Activated CD4-positive, CD25-positive, alpha-beta regulatory T cell (primary cell): ENCODE measurements at regions not wholly inside any gene's neighbourhood (a gene's known extent, or its start where the extent isn't known, plus 50 kb on each side); places are given as distances from the start of the nearest gene placed in this dataset.

Experiments
- DNase-seq, 4 experiments: peaks; one replicate each; lab custom pipeline; 2025; lab: John Stamatoyannopoulos, UW

DNA sequence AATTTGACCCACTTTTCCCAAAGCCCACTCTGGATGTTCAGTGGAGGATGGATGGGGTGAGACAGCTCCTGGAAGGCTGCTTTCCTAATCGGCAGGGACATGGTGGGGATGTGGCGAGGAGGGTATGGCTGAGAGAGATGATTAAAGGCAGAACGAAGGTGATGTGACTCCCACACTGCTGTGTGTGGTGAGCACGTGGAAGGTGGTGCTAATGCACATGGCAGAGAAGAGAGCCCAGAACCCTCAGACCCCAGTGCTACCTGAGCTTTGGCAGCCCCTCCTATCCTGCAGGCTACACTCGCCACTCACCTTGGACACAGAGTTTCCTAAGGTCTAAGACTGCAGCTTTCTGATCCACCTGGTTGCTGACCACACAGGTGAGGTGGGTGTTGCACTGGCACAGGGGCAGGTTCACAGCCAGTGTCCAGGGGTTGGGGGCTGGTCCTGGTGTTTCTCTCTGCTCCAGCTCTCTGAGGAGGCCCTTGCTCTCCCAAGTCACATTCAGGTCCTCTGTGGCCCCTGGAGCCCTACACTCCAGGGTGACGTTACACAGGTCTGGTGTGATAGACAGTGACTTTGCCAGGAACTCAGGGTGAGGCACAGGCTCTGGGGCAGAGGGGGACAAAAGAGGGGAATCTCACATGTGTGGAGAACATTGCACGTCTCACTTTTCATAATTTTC is 151.4 kb upstream of the ETV3 start:
- no peak for DNase-seq

GRCh38 chr1:157288996-157289395 is 150.8 kb upstream of the ETV3 start:
- no peak for DNase-seq

GRCh38 chr1:157288492-157288891 is 150.3 kb upstream of the ETV3 start:
- no peak for DNase-seq

GRCh38 chr1:157288006-157288405 is 149.8 kb upstream of the ETV3 start:
- DNase-seq, result no peak

DNA sequence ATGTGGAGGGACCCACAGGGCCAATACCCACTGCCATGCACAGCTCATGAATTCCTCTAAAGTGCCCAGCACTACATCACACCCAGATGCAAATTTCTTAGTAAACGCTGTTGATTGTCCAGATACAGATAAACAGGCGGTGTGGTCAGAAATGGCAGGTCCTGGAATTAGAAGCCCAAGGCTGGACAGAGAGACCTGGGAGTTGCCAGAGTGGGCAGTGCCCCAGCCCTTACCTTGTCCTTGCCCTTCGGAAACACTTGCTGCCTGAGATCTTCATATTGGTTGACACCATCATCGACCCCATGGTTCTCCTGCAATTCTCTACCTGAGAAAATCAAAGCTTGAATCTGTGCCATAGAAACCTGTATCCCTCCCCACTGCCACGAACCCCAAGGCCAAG is 149.3 kb upstream of the ETV3 start:
- DNase-seq, result no peak

DNA sequence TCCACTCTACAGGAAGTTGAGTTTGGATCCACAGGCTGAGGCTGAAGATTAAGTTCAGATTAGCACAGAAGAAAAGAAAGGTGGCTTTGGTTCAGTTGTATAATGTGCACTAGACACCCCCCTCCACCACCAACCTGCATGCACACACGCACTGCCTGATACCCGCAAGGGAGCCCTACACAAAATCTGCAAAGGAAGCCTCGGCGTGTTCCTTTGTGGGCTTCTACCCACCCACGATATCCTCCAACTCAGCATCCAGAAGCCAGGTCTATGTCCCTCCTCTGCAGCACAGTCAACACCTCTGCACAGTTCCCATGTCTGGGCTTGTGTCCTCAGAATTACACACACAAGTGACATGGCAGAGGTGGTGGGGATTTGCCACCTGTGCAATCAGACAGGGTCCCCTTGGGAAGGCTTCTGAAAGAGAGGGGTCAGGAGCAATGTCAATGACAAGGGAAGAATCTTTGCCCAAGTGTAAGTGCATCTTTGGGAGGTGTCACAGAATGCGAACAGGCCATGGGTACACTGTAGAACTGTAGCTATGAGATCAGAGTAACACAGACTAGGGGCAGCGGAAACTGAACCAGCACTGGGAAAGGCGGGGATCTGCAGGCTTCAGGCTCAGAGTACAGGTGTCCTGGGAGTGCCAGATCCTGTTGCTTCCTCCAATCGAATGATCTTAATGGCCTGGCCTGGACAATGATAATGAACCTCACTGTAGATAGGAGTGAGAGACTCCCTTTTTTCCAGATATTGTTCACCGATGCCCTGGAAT is 148.6 kb upstream of the ETV3 start:
- no peak for DNase-seq

GRCh38 chr1:157286096-157286495 is 147.9 kb upstream of the ETV3 start:
- DNase-seq, result no peak

DNA sequence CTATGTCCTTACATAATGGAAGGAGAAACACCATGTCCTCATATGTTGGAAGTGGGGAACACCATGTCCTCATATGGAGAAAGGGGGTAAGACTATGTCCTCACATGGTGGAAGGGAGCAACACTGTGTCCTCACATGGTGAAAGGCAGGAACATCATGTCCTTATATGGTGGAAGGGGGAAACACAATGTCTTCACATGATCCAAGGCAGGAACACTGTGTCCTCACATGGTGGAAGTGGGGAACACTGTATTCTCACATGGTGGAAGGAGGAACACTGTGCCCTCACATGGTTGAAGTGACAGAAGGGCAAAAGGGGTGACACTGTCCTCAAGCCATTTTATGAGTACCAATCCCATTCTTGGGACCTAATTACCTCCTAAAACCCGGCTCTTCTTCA is 146.3 kb upstream of the ETV3 start:
- DNase-seq, result no peak

DNA sequence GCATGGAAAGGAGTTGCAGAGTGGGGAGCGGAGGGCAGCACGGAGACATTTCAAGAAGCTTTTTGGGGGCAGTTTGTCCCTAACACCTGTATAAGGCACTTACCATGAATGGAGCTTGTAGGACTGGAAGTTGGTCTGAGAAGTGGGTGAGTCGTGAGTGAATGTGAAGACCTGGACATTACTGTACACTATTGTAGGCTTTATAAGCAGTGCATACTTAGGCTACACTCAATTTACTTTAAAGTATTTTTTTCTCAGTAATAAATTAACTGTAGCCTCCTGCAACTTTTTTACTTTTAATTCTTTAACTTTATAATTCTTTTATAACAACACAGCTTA is 141.6 kb upstream of the ETV3 start:
- no peak for DNase-seq

- DNase-seq, result no peak
These were observed 141.1 kb upstream of the ETV3 start for GRCh38 chr1:157279138-157279801.

DNA sequence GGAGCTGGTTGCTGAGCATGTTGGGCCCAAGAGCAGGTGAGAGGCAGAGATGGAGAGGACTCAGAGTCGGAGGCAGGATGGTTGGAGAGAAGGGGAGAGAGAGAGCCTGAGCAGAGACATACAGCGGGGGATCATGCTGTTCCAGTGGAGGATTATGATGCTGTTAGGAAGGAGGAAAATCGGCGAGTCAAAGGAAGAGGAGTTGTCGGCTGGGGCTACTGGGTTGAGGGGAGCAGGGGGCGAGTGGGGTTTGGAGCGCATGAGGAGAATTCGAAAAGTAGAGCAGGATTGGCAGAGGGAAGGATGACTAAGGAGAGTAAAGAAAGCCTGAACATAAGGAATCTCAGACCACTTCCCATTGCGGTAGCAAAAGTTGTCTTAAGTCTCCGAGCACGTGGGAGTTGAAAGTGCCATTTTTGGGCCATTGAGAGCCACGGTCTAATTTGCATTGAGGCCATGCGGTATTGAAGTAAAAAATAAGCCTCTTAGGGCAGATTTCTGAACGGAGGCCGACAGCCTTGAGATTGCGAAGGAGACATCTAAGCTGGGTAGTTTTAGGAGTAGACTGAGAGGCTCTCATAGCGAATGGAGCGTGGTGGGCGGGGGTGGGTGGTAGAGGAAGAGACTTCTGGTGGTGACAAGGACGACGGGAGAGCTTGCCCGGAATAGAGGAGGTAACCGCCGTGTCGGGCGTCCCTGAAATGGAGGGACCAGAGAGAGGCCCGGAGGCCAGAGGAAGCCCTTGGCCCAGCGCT is 140.4 kb upstream of the ETV3 start:
- no peak for DNase-seq

DNA sequence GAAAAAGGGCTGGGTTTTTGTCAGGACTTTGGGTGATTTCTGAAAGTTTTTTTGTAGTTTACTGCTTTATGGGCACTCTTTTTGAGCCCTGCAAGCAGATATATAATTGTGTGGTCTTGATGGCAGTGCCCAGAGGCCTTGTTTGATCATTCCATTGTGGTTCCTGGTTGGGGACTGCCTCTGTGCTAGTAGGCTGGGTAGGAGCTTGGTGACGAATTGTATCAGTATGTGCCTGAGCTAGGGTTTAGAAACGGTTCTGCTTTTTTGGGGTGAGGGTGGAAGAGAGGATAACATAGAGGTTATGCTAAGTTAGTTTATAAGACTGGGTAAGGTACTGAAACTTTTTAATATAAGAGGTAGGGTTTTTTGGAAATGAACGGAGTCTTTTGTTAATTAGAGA is 139.7 kb upstream of the ETV3 start:
- DNase-seq, result no peak

- no peak for DNase-seq
These were observed 139.1 kb upstream of the ETV3 start for GRCh38 chr1:157277281-157277680.

DNA sequence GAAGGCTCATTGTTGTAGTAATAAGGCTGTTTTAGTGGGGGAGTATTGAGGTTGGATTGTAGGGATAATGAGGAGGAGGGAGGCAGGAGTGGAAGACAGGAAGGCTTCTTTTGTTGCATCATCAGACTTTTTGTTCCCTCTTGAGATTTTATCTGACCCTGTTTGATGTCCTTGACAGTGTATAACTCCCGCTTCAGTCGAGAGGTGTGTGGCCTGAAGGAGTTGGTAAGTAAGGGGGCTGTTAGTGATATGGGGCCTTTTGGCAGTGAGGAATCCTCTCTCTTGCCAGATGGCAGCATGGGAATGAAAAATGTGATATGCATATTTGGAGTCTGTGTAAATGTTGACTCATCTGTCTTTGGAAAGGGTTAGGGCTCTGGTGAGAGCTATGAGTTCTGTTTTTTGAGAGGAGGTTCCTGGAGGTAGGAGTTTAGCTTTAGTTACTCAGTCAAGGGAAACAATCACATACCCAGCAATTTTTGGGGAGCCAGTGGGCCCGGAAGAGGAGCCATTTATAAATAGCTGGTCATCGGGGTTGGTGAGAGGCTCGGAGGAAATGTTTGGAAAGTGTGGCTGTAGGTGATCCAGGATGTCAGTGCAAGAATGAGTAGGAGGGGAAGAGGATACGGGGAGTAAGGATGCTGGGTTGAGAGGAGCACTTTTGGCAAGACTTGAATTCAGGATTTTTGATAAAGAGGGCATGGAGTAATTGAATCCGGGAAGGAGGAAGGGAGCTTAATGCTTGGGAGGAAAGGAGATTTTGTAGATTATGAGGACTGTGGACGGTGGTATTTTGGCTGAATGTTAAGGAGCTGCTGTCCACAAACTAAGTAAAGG is 136.7 kb upstream of the ETV3 start:
- DNase-seq, result no peak

GRCh38 chr1:157272729-157273524 is 134.7 kb upstream of the ETV3 start:
- no peak for DNase-seq

- no peak for DNase-seq
These were observed 134.1 kb upstream of the ETV3 start for GRCh38 chr1:157272264-157272663.

DNA sequence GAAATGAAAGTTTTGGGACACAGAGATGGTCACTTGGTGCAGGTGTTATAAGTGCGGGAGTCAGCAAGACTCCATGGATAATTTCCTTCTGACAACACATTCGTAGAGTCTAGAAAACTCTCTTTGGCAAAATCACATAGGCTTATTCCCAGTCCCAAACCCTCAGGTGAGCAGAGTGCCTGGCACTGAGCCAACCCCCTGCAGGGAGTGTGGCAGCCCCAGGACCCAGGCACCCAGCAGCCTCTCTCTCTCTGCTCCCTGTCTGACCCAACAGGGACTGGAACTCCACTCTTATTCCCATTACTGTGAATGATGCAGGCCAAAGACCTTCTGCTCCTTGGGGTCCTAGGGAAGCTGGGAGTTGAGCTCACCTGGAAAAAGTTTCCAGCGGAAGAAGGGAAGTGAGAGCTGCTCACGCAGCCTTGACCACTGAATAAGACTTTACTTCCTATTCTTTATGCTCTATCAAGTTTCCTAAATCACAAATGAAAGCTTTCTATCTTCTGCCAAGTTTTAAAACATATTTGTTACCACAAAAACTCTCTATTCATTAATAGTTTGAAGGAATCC is 132.6 kb upstream of the ETV3 start:
- no peak for DNase-seq

DNA sequence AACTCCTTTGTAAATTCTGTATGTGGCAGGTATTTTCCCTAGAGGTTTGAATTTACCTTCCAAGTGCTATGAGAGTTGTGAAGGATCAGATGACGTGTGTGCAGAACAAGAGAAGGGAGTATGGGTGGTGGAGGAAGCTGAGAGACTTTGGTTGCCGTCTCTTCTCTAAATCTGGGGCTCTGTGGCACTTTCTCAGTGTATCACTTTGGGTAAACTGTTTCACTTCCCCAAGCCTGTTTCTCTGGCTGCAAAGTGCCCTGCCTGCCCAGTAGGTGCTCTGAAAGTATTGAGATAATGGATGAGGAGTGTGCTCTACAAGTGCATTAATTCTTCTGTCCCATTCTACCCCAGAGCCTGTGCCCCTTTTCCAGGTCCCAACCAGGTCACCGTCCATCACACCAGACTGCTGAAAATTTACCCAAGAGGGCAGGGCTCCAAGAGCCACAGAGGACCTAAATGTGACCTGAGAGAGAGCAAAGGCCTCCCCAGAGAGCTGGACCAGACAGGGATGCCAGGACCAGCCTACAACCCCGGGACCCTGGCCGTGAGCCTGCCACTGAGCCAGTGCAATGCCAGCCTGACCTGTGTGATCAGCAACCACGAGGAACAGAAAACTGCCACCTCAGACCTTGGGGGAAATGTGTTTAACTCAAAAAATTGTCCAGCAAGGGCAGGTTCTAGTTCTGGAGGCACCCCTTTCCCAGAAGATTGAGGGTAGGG is 131.6 kb upstream of the ETV3 start:
- no peak for DNase-seq

DNA sequence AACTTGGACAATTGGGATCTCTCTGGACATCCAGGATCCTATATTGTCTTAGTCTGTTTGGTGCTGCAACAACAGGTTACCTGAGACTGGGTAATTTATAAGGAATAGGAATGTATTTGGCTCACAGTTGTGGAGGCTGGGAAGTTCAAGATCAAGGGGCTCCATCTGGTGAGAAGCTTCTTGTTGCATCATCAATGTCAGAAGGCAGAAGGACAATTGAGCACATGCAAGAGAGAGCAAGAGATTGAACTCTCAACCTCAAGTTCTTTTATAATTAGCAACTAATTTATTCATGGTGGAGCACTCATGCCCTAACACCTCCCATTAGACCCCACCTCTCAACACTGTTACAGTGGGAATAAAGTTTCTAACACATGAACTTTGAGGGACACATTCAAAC is 124.7 kb upstream of the ETV3 start:
- no peak for DNase-seq

DNA sequence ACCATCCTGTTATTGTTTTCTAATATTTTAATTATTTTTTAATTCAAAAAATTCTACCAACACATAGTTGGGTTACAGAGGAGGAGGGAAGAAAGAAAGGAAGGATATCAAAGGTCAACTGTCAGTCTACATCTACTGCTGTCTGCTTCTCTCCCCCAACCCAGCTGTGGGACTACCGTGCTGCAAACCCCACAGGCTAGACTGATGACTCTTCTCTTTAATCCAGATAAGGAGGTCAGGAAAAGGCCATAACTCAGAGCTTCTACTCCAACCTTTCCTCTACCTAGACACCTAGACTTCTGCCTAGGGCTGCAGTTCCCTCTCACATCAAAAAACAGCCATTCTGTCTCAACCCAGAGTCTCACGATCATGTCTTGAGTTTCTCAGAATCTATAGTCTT is 124.2 kb upstream of the ETV3 start:
- no peak for DNase-seq
